T-cell (primary cell): ENCODE measurements at regions not wholly inside any gene's neighbourhood (a gene's known extent, or its start where the extent isn't known, plus 50 kb on each side); places are given as distances from the start of the nearest gene placed in this dataset.

Experiments
- ATAC-seq, 4 experiments: fragments of 200-7000 bp in 3 of 4; fragments of 150-1000 bp in 1 of 4; cut with Tn5 transposase; replicated peaks in 1 of 4; 1 replicate in 3 of 4; 2 replicates in 1 of 4; pipeline ENCODE4 v1.10.0; 2021; ENCODE audit warnings: moderate library complexity in 3 of 4, mild to moderate bottlenecking in 2 of 4, moderate number of reproducible peaks in 1 of 4
- CTCF ChIA-PET, 2 donors: fragments of 300-600 bp; sonication (Branson Sonifier 250); formaldehyde crosslinking; loops; one replicate each; lab custom pipeline; 2022; ENCODE audit warnings: antibody characterized with exemption in 2 of 2; lab: Charles Lee
- POLR2A ChIA-PET, 2 donors: fragments of 300-600 bp; sonication (Branson Sonifier 250); formaldehyde crosslinking; loops; one replicate each; lab custom pipeline; 2022; ENCODE audit warnings: antibody characterized with exemption in 2 of 2; lab: Charles Lee
- DNase-seq, 35 experiments: peaks; one replicate each; pipeline versions ENCODE4 v3.0.0 to v3.0.0-alpha.2; 2013 to 2023
- H3K27ac ChIP-seq: one replicate; pipeline ENCODE4 v1.5.1; 2013; ENCODE audit warnings: low read length
- H3K27me3 ChIP-seq, 2 experiments: replicated peaks in 1 of 2; 1 replicate in 1 of 2; 2 replicates in 1 of 2; pipeline versions ENCODE4 v1.6.1 to v1.7.0; 2013; ENCODE audit warnings: low read length in 1 of 2, mixed read lengths in 1 of 2; ENCODE audit not compliant: control insufficient read depth in 2 of 2, insufficient read depth in 2 of 2; ENCODE audit errors: extremely low read depth in 1 of 2
- H3K36me3 ChIP-seq, 2 donors: 1 replicate in 1 of 2; 2 replicates in 1 of 2; pipeline versions ENCODE4 v1.6.1 to v1.7.0; 2013; ENCODE audit warnings: low read length in 1 of 2; ENCODE audit not compliant: control insufficient read depth in 2 of 2, insufficient read depth in 1 of 2; ENCODE audit errors: extremely low read depth in 1 of 2
- H3K4me1 ChIP-seq, 2 experiments: 1 replicate in 1 of 2; 2 replicates in 1 of 2; pipeline versions ENCODE4 v1.6.1 to v1.7.0; 2013; ENCODE audit warnings: low read length in 2 of 2, mixed read lengths in 1 of 2; ENCODE audit not compliant: insufficient read depth in 2 of 2, control insufficient read depth in 1 of 2; ENCODE audit errors: extremely low read depth in 1 of 2
- H3K4me3 ChIP-seq, 2 donors: 1 replicate in 1 of 2; 2 replicates in 1 of 2; pipeline versions ENCODE4 v1.5.1 to v1.7.0; 2013; ENCODE audit warnings: mild to moderate bottlenecking in 2 of 2, low read length in 1 of 2, moderate library complexity in 1 of 2; ENCODE audit not compliant: control insufficient read depth in 1 of 2; ENCODE audit errors: extremely low read depth in 1 of 2
- H3K9me3 ChIP-seq: 2 replicates; pipeline ENCODE4 v1.7.0; 2013
- H3K27ac Mint-ChIP-seq, 2 donors: one replicate each; pipeline ENCODE4 v1.8.0; 2020 to 2021; ENCODE audit warnings: mild to moderate bottlenecking in 2 of 2, mixed read lengths in 2 of 2
- H3K27me3 Mint-ChIP-seq, 2 donors: one replicate each; pipeline ENCODE4 v1.8.0; 2021 to 2022; ENCODE audit warnings: mixed read lengths in 2 of 2
- H3K36me3 Mint-ChIP-seq: one replicate; pipeline ENCODE4 v1.8.0; 2021; ENCODE audit warnings: mixed read lengths
- H3K4me1 Mint-ChIP-seq, 3 donors: one replicate each; pipeline ENCODE4 v1.8.0; 2020 to 2022; ENCODE audit warnings: mixed read lengths in 3 of 3, mild to moderate bottlenecking in 1 of 3
- H3K4me3 Mint-ChIP-seq, 3 donors: one replicate each; pipeline ENCODE4 v1.8.0; 2020 to 2022; ENCODE audit warnings: mild to moderate bottlenecking in 3 of 3, mixed read lengths in 3 of 3, moderate library complexity in 3 of 3
- H3K9me3 Mint-ChIP-seq, 3 donors: one replicate each; pipeline ENCODE4 v1.8.0; 2020 to 2022; ENCODE audit warnings: mixed read lengths in 3 of 3
- WGBS: methylation state at CpG from one replicate; pipeline ENCODE4 v1.1.5; 2013; ENCODE audit warnings: missing lambda C conversion rate; ENCODE audit not compliant: insufficient coverage; 5-methylcytosine and 5-hydroxymethylcytosine counted together

- Histone ChIP-seq H3K27ac (no peak overlapping the region), H3K4me3 (no peak overlapping the region), H3K4me1 (no peaks in the 10 kb centered on the region), H3K9me3 (no peaks in the 10 kb centered on the region), H3K36me3 (no peaks in the 10 kb centered on the region), H3K27me3 (no peaks in the 10 kb centered on the region)
- ChIA-PET CTCF (no interaction called here), POLR2A (no interaction called here)
- ATAC-seq = no peak
- Mint-ChIP-seq H3K4me1 (no peaks in the 10 kb centered on the region), H3K4me3 (no peak overlapping the region), H3K9me3 (peaks cover 2 to 14% (median 2%) of the 10 kb centered on the region in 3 donors), H3K36me3 (no peaks in the 10 kb centered on the region), H3K27ac (no peak overlapping the region), H3K27me3 (peaks cover 0 to 2% of the 10 kb centered on the region in 2 donors)
- no peak for DNase-seq
- no CpG with 5 or more reads among the region's 4 CpGs for WGBS
Observed at GRCh38 chrX:10983526-10983925, 127.6 kb upstream of the HCCS start.

DNA sequence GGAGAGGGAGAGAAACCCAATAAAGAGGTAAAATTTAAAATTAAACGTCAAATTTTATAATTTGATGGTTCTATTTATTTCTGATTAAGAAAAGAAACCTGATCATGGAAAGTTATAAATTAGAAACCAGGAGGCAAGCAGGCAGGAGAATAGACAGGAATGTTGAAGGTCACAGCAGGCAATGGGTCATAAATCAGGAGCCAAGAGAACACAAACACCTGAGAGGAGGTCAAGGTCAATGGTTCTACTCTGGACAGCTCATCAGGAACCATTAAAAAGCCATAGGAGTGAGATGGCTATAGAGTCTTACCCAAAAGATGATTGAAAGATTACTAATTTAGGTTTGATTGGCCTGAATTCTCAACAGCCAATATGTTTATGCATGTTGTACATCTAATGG lies 126.9 kb upstream of the HCCS start:
- Mint-ChIP-seq H3K4me3 (no peak overlapping the region), H3K4me1 (no peaks in the 10 kb centered on the region), H3K27ac (no peak overlapping the region), H3K36me3 (no peaks in the 10 kb centered on the region), H3K27me3 (no peaks in the 10 kb centered on the region), H3K9me3 (peaks cover 0 to 13% (median 2%) of the 10 kb centered on the region in 3 donors)
- no CpG with 5 or more reads among the region's 1 CpG for WGBS
- ChIA-PET POLR2A (no interaction called here), CTCF (no interaction called here)
- Histone ChIP-seq H3K27ac (no peak overlapping the region), H3K9me3 (no peaks in the 10 kb centered on the region), H3K4me1 (no peaks in the 10 kb centered on the region), H3K4me3 (no peak overlapping the region), H3K36me3 (no peaks in the 10 kb centered on the region), H3K27me3 (no peaks in the 10 kb centered on the region)
- no peak for ATAC-seq
- no peak for DNase-seq

GRCh38 chrX:10986616-10987015 lies 124.5 kb upstream of the HCCS start:
- H3K36me3 ChIP-seq = no peaks in the 10 kb centered on the region
- POLR2A ChIA-PET = no interaction called here
- no peaks in the 10 kb centered on the region for H3K36me3 Mint-ChIP-seq
- DNase-seq (no peak), ATAC-seq (no peak)
- H3K4me3 Mint-ChIP-seq = no peak overlapping the region
- CTCF ChIA-PET = no interaction called here
- WGBS = 80% methylated on average over 1 of the region's 2 CpGs
- no peak overlapping the region for H3K27ac ChIP-seq
- no peaks in the 10 kb centered on the region for H3K27me3 Mint-ChIP-seq
- H3K27ac Mint-ChIP-seq = no peak overlapping the region
- no peaks in the 10 kb centered on the region for H3K4me1 Mint-ChIP-seq
- H3K27me3 ChIP-seq = no peaks in the 10 kb centered on the region
- H3K4me1 ChIP-seq = no peaks in the 10 kb centered on the region
- no peak overlapping the region for H3K4me3 ChIP-seq
- H3K9me3 ChIP-seq = no peaks in the 10 kb centered on the region
- H3K9me3 Mint-ChIP-seq = peaks cover 0 to 15% (median 2%) of the 10 kb centered on the region in 3 donors

GRCh38 chrX:10988653-10989052 lies 122.5 kb upstream of the HCCS start:
- no peaks in the 10 kb centered on the region for H3K27me3 ChIP-seq
- Mint-ChIP-seq H3K4me3 (no peak overlapping the region), H3K27ac (no peak overlapping the region), H3K9me3 (peaks cover 0 to 29% (median 0%) of the 10 kb centered on the region in 3 donors), H3K4me1 (no peaks in the 10 kb centered on the region), H3K27me3 (no peaks in the 10 kb centered on the region), H3K36me3 (no peaks in the 10 kb centered on the region)
- no peak overlapping the region for H3K27ac ChIP-seq
- no peak for DNase-seq
- H3K9me3 ChIP-seq = no peaks in the 10 kb centered on the region
- no peaks in the 10 kb centered on the region for H3K4me1 ChIP-seq
- ChIA-PET CTCF (no interaction called here), POLR2A (no interaction called here)
- ATAC-seq = no peak
- no peaks in the 10 kb centered on the region for H3K36me3 ChIP-seq
- no CpG with 5 or more reads among the region's 4 CpGs for WGBS
- H3K4me3 ChIP-seq = no peak overlapping the region

DNA sequence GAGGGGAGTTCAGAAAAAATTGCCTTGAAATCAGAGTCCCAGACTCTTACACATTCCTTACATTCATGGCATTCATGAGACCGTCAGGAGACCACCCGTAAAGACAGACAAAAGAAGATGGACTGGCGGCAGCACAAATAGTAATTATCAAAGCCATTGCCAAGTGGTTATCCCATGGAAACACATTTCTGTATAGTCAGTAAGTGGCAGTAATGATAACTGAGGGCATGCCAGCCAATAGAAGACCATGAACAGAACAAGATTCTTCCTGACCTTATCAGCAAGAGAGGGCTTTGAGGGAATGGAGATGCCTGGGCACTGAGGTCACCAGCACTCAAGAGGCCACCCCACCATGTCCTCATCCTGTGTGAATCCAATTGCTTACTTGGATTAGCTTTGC lies 121.7 kb upstream of the HCCS start:
- no peaks in the 10 kb centered on the region for H3K27me3 ChIP-seq
- no CpG with 5 or more reads among the region's 3 CpGs for WGBS
- ATAC-seq (no peak), DNase-seq (no peak)
- Mint-ChIP-seq H3K4me1 (no peaks in the 10 kb centered on the region), H3K9me3 (peaks cover 0 to 26% (median 0%) of the 10 kb centered on the region in 3 donors), H3K36me3 (no peaks in the 10 kb centered on the region), H3K27ac (no peak overlapping the region), H3K4me3 (no peak overlapping the region), H3K27me3 (no peaks in the 10 kb centered on the region)
- H3K9me3 ChIP-seq = no peaks in the 10 kb centered on the region
- POLR2A ChIA-PET = no interaction called here
- no peaks in the 10 kb centered on the region for H3K36me3 ChIP-seq
- CTCF ChIA-PET = no interaction called here
- H3K4me1 ChIP-seq = no peaks in the 10 kb centered on the region
- no peak overlapping the region for H3K4me3 ChIP-seq
- H3K27ac ChIP-seq = no peak overlapping the region

DNA sequence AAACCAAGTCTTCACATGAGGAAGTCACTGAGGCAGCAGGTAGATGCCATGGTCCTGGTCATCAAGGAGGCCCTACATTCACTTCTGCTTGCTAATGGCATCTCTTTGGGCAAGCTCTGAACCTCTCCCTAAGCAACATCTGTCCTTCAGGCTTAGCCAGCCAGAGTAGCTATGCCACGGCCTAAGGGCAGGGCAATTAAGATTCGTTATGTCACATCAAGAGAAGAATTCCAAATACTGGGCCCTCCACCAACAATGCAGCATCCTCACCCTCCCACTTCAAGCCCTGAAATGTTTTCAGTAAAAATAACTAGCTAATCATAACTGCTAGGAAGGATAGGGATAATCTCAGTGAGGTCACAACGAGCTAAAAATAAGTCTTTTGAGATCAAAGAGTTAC lies 120.7 kb upstream of the HCCS start:
- Mint-ChIP-seq H3K36me3 (no peaks in the 10 kb centered on the region), H3K4me3 (no peak overlapping the region), H3K27ac (no peak overlapping the region), H3K4me1 (no peaks in the 10 kb centered on the region), H3K27me3 (no peaks in the 10 kb centered on the region), H3K9me3 (peaks cover 0 to 23% (median 0%) of the 10 kb centered on the region in 3 donors)
- H3K27ac ChIP-seq = no peak overlapping the region
- ChIA-PET CTCF (no interaction called here), POLR2A (no interaction called here)
- no peaks in the 10 kb centered on the region for H3K36me3 ChIP-seq
- ATAC-seq (no peak), DNase-seq (no peak)
- H3K4me1 ChIP-seq = no peaks in the 10 kb centered on the region
- no peaks in the 10 kb centered on the region for H3K9me3 ChIP-seq
- H3K27me3 ChIP-seq = no peaks in the 10 kb centered on the region
- H3K4me3 ChIP-seq = no peak overlapping the region
- 90% methylated on average over 2 of the region's 3 CpGs for WGBS

DNA sequence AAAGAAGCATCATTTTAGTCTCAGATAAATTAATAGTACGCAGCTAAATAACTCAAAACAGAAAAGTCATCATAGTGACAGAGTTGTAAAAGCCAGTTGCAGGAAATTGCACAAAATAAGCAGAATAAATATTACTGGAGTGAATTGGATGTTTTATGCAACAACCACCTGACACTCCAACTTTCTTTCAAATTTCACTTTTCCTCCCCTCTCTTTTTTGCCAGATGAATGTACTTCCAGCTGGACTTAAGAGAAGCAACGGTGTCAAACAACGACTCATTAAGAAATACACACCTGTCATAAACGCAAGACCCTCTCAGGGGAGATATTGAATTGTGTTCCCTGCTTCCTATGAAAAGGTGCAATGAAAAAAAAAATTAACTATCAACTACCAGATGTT lies 120.2 kb upstream of the HCCS start:
- no CpG with 5 or more reads among the region's 4 CpGs for WGBS
- H3K36me3 Mint-ChIP-seq = no peaks in the 10 kb centered on the region
- H3K4me1 Mint-ChIP-seq = no peaks in the 10 kb centered on the region
- H3K4me3 ChIP-seq = no peak overlapping the region
- H3K9me3 ChIP-seq = no peaks in the 10 kb centered on the region
- H3K27me3 Mint-ChIP-seq = no peaks in the 10 kb centered on the region
- POLR2A ChIA-PET = no interaction called here
- H3K27ac Mint-ChIP-seq = no peak overlapping the region
- CTCF ChIA-PET = no interaction called here
- H3K9me3 Mint-ChIP-seq = peaks cover 0 to 22% (median 0%) of the 10 kb centered on the region in 3 donors
- no peak for DNase-seq
- ATAC-seq = no peak
- no peaks in the 10 kb centered on the region for H3K27me3 ChIP-seq
- no peak overlapping the region for H3K27ac ChIP-seq
- H3K36me3 ChIP-seq = no peaks in the 10 kb centered on the region
- H3K4me1 ChIP-seq = no peaks in the 10 kb centered on the region
- H3K4me3 Mint-ChIP-seq = no peak overlapping the region
